Posterior cingulate gyrus (tissue), 11 donors: ENCODE measurements at regions not wholly inside any gene's neighbourhood (a gene's known extent, or its start where the extent isn't known, plus 50 kb on each side); places are given as distances from the start of the nearest gene placed in this dataset.
A peak's percentile ranks its signal among the peaks of the same experiment; 100 is the strongest.

ENCODE experiments used
- DNase-seq, 10 donors: peaks; one replicate each; pipeline versions ENCODE4 v3.0.0 to v3.0.0-alpha.2; 2020 to 2021; ENCODE audit warnings: mixed read lengths in 3 of 10
- intact Hi-C: fragments of 100-400 bp; cut with DNase I; formaldehyde crosslinking; loops from one replicate; pipeline ENCODE4 v1.15.1; 2023

DNA sequence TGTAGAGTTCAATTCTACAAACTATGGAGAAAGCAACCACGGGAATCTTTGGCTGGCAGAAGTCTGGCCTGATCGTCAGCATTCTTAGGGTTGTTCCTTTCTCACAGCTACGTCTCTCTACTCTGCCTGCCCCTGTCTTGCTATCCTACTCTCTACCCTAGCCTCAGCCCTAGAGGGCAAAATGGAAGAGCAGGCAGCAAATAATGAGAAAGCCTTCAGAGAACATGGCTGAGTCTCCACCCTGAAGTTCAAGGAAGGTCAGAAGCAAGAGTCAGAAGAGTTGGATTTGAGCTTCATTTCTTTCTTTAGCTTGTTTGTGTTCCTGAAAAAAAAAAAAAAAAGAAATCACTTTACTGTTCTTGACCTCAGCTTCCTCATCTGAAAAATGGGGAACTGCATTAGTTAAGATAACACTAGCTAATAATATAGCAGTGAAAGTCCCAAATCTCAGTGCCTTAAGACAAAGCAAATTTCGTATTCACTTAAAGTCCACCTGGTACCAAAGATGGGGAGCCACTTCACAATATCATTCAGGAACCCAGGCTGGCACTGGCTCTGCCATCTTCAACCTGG lies 50.2 kb upstream of the CCND2 start:
- intact Hi-C loops, result no loop called here
- no peak for DNase-seq

DNA sequence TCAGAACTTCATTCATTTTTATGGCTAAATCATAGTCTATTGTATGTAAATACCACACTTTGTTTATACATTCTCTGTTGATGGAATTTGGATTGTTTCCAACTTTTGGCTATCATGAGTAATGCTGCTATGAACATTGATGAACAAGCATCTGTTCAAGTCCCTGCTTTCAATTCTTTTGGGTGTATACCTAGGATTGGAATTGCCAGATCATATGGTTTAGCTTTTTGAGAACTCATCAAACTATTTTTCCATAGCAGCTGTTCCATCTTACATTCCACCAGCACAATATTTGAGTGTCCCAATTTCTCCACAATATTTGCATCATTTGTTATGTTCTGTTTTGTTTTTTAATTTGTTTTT lies 52.3 kb upstream of the CCND2 start:
- no peak for DNase-seq
- intact Hi-C loops, result no loop called here

DNA sequence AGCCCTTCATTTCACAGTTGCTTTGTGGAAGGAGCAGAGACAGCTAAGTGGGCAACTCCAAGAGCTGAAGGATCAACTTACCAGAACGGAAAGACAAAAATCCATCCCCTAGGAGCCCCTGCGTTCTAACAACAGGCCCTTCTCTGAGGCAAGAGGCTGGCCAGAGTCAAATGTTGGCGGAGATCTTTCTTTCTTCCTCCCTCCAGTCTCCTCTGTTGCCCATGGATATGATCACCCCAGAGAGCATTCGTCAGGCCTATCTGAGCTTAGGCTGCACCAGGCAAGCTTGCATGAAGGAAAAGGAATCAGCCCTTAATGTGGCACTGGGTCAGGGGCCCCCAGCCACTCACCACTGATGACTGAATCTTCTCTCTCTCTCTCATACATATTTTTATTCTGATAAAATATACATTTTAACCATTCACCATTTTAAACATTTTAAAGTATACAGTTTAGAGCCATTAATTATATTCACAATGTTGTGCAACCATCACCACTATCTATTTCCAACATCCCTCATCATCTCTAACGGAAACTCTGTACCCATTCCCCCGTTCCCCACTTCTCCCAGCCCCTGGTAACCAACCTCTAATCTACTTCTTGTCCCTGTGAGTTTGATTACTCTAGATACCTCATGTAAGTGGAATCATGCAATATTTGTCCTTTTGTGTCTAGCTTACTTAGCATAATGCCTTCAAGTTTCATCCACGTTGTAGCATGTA lies 52.9 kb upstream of the CCND2 start:
- intact Hi-C loops, result no loop called here
- DNase-seq, result no peak

DNA sequence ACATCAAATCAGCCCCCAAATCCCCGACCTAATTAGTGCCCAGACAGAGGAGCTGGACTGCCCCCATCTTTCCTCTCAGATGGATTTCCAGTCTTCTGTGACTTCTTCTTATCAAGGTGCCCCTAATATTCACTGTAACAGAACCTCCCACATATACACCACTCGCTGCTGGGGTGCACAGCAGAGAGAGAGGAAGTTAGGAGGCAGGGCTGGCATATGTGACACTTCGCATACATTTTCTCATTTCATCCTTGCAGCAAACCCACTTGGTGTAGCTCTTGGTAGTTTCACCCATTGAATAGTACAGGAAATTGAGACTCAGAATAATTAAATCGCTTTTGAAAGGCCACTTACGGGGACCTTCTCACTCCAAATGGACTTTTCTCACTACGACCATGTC lies 56.5 kb upstream of the CCND2 start:
- intact Hi-C loops, result no loop called here
- DNase-seq, result no peak

DNA sequence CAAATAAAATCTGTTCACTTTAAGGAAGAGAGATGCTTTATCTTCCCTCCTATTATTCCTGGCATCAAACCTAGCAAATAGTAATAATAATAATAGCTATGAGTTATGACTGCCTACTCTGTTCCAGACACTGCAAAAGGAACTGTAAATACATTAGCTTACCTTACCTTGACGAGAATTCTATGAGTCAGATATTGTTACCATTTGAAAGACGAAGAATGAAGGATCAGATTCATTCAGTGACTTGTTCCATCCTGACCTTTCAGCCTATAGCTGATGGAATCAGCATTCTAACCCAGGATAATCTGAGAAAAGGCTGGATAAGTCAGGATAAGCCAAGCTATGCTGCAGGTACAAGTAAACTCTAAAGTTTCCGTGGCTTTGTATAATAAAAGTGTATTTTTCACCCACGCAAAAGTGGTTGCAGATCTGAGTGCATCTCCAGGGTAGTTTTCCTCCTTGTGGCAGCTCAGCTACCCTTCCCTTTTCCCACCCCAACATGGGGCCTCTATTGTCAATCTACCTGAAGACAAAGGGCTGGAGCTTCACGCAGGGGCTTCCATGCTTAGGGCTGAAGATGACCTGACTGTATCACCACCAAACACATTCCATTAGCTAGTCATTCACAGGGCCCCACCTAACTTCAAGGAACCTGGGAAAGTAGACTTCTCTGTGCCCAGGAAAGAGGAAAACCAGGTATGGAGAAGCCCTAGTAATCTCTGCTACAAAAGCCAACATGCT lies 57.2 kb upstream of the CCND2 start:
- no peak for DNase-seq

DNA sequence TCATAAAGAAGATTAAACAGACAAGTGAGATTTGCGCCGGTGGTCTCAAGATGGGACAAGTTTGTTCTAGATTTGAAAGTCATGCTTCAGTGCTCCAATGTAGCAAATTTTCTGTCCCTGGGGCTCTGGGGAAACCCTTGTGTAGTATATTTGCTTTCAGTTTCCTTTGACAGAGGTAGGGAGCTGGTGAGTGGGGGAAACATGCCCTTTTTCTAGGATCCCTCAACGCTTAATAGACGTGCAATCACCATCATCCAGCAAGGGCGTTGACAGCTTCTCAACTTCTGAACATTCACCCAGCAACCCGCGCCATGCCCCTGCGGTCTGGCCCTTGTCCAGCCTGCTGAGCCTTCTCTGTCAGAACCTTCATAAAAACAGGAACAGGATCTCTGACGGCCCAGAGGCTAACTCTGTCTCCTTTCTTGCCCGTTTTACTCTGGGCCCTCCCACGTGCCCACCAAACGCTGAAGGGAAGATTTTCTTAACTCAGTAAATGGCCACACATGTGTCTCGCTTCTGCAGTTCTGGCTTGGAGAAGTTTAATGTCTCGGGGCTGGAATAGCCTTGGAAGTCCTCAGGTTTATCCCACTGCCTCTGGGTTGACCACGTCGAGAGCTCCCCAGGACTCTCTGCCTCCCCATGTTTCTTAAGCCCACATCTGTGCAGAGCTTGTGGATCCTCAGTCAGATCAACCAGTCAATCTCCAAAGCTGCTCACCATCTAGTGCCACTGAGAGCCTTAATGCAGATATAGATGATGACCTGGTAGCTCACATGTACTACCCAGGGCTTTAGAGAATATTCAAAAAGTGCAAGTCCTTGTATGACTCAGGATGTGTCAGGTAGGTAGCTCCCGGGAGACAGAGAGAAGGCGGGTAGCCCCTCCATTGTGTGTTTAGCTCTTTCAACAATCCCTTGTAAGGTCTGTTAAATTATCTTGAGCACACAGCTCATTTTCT lies 58.1 kb upstream of the CCND2 start:
- intact Hi-C loops, result no loop called here
- peak in 7 of 10 donors; percentile 23 to 90 (median 43) for DNase-seq

More for the DNA sequence above, 57.2 kb upstream of the CCND2 start:
- intact Hi-C loops, result no loop called here

DNA sequence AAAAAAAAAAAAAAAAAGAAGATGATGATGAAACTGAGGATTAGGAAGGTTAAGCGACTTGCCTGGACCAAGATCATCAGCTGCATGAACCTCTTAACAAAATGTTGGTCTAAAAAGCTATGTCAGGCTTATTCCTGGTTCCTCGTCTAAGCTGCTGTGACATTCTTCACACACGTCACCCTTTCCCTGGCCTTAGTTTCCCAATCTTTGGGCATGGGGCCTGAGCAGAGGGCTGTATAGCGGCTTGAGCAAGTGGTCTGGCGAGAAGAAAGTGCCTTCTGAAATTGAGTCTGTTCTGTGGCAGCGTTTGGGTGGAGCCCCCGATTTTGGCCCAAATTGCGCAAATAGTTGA lies 58.7 kb upstream of the CCND2 start:
- intact Hi-C loops, result no loop called here
- DNase-seq, result no peak

DNA sequence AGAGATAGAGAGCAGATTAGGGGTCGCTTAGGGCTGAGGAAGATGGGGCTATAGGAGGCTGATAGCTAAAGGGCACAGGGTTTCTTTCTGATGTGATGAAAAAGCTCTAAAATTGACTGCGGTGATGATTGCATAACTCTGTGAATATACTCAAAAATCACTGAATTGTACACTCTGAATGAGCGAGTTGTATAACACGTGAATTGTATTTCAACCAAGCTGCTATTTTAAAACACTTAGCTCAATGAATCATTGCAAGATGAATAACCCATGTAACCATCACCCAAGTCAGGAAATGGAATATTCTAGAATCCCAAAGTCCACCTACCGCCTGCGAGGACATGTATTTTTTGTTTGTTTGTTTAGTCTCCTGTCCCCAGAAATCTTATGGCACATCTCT lies 60.1 kb upstream of the CCND2 start:
- intact Hi-C loops, result no loop called here
- no peak for DNase-seq

DNA sequence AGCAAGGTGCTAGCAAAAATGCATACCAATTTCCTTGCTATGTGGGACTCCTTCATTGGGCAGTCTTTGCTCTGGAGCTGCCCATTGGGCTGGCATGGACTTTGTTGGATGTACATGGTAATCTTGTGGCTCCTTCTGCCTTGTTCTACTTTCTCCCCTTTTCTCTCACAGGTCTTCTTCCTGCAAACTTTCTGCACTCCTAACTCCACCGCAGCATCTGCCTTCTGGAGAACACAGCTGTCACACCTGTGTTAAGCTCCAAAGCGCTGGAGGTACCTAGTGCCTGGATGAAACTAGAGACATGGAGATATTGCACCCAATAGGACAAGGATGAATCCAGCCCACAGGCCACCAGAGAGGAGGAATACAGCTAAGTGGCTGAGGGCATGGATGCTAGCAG lies 60.7 kb upstream of the CCND2 start:
- no peak for DNase-seq
- intact Hi-C loops, result no loop called here

DNA sequence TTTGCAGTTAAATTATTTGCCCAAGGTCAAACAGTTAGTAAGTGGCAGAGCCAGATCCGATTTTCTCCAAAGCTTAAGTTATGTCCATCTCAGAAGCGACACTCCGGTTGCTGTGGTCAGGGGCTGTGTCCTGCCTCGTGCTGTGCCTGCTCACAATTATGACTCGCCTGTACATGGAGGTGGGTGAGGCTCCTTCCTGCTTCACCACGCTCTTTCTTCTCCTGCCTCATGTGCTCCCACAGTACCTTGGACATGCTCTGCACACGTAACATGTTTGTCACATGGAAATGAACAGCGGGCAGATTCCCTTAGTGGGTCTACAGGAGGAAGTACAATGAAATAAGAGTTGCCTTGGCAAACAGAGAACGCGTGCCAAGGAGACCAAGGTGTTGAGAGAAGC lies 62.2 kb upstream of the CCND2 start:
- intact Hi-C loops, result no loop called here
- DNase-seq, result no peak

DNA sequence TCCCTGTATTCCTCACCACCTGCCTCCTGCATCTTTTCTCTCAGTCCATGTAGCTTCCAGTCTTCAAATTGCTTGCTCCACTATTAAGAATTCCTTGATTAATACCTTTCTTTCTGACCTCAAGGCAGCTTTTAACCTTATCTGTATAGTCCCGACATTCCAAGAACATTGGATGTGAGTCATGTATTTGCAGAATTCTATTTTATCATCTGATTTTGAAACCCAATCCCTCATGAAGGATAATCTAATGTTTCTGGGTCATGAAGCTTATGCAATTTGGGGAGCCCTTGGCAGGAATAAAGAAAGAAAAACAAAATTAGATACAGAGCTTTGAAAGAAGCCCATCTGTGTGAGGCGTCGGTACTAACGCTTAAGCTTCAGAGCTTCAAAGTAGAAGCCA lies 63.4 kb upstream of the CCND2 start:
- DNase-seq, result no peak
- intact Hi-C loops, result no loop called here

DNA sequence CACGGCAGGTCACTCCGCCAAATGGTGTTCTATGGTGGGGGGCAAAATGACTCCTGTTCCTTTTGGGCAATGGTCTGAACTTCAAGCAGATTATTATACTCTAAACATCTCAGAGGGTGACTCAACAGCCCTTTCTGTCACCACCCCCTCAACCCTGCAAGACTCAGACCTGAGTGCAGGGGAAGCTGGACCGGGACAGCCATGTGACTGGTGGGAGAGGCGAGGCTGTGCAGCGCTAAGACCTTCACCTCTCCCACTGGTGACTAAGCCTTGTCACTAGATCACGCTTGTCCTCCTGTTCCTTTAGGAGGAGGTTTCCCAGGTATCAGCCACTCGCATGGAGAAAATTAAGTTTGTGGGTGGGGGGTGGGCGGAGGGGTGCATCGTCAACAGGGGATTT lies 67.1 kb upstream of the CCND2 start:
- intact Hi-C loops, result no loop called here
- DNase-seq, result no peak

DNA sequence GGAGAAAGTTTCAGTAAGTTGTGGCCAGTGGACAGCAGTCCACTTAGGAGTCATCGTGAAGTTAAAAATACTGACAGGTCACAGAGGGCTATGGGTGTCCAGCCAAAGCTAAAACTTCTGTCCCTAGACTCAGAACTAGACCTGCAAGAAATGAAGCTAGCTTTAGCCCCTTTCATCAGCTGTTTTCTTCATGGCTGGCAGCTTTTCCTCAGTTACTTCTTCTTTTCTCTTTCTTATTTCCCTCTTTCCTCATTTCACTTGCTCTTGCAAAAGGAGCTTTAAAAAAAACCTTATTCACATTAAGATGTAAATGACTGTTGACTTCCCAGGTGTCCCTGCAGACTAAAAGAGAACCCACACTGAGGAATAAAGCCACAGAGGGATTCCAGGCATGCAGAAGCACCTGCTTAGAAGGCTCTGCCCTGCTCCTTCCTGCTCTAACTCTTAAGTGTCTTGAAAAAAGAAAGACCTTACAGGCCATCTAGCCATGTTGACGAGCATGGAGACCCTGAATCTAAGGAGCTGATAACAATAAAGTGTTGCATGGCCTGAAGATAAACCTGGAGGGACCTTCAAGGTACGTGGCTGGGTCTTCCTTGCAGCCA lies 69.7 kb upstream of the CCND2 start:
- DNase-seq, result no peak
- intact Hi-C loops, result no loop called here

DNA sequence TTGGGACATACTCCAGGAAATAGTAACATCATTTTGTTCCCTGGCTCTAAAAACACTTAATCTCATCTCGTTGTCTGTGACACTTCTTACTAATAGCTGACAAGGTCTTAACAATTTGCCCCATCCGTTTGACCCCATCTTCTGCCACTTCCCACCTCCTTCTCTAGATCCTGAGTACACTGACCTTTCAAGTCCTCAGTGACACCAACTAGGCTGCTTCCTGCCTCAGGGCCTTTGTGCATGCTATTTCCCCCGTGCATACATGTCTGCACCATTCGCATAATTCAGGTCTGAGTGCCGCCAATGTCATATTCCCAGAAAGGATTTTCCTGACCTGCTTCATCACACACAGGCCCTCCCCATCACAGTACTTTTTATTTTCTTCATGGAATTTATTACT lies 70.6 kb upstream of the CCND2 start:
- intact Hi-C loops, result no loop called here
- DNase-seq, result no peak

DNA sequence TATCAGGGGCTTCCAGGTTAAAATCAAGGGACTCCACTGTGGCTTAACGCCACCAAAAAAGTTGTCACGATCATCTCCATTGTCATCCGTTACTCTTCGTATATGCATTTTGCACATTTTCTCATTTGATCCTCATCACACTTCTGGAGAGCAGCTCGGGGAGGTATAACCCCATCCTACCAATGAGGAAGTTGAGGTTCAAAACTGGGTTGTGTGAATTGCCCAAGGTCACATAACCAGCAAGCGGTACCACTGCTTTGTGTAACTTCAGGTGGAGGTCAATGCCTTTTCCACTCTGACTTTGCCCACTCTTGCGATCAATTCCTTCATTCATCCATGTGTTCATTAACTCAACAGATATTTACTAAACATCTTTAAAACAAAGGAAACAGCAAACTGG lies 71.1 kb upstream of the CCND2 start:
- DNase-seq, result no peak
- intact Hi-C loops, result no loop called here

DNA sequence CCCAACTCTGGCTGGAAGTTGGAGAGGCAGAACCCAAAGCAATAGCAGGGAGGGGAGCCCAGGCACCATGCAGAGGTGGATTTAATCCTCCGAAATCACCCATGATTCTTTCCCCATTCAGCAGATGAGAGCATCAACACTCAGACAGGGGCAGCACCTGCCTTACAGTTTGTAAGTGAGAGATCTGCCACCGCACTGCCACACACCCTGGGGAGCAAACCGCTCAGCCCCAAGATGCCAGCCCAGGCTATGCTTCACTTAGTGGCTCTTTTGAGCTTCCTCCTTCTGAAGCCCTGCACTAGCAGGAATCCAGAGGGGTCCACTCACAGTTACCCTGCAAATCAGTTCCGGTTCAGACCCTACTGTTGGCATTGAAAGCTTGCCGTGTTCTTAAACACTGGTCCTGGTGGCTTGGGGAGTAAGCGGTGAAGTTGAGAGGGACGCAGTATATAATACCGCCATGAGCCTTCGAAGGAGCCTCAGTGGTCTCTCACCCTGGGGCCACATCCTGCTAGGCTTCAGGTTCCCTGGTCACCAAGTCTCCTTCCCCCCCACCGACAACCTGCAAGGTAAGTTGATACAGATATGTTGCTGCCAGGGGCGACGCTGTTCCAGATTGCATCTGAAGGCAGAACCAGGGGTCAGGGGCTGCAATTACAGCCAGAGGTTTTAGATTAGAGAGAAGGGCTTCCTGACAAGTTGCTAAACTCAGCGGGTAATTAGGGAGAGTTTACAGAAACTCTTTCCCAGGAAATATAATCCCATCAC lies 72.0 kb upstream of the CCND2 start:
- DNase-seq, result no peak

DNA sequence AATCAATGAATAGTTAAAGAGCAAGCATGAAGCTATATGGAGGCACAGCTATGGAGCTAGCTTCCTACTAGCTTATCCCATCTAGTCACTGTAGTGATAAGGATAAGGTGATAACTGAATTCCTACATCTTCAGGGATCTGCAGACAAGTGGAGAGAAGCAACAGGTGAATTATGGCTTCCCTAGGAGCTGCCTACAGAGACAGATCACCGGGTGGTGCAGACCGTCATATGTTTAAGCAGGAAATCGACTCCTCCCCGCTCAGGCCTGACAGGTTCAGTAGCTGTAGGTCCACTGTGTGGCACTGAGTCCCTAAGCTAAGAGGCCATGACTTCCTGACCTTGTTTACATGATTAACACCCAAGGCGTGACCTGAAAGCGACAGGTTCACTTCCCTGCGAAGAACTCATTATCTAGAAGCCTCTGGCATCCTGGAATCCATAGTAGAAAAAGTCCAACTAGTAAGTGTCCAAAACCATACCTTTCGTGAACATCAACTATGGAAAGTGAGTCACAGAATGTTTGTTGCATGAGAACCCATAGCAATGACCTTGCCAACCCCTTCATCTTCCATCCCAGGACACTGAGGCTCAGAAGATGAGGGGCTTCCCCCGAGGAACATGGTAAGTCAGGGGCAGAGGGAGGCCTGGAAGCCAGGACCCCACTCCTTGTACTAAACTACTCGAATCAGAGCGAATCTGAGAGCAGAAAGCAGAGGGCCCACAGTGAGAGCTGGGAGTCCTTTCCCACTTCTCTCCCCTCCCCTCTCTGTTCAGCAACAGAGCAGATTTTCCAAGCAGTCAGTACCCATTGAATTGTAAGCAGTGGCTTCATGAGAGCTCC lies 75.4 kb upstream of the CCND2 start:
- intact Hi-C loops, result no loop called here
- no peak for DNase-seq

More for the DNA sequence above, 72.0 kb upstream of the CCND2 start:
- intact Hi-C loops, result no loop called here

DNA sequence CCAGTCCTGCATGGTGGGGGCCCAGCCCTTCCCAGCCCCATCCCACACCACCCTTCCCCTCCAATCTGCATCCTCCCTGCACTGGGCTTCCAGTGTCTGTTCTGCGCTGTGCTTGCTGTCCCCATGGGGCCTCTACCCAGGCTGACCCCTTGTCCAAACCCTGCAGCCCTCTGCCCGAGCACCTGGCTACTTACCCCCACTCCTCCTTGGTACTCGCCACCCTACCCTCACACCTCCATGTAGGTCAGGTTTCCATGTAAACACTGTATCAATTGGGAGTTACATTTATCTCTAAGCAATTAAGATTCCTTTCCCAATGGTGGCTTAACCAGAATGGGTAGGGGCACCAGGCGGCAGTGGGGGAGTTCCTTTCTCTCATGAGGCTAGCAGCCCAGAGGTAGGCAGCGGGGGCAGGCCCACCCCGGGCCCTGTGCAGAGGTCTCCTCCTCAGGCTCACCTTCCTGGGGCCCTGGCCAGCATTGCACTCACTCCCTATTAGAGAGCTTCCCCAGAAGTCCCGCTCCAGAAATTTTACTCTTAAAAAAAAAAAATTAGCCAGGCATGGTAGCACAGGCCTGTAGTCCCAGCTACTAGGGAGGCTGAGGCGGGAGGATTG lies 76.6 kb upstream of the CCND2 start:
- intact Hi-C loops, result no loop called here
- DNase-seq, result no peak

DNA sequence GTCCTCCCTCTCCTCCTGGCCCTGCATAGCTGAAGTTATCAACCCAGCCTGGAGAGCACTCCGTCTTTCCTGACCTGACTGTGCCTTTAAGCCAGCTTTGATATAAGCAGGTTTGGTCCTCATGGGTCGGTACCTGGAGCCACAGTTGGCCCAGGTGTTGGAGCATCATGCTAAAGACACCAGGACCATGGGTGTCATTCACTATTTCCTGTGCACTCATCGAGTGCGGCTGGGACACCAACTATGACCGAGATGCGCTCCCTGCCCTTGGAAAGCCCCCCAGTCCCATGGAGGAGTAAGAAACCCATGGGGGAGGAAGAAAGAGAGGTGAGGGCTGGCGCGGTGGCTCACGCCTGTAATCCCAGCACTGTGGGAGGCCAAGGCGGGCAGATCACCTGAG lies 78.9 kb upstream of the CCND2 start:
- intact Hi-C loops, result no loop called here

More for the DNA sequence above, 78.9 kb upstream of the CCND2 start:
- no peak for DNase-seq
